Sigmoid colon (tissue), 3 donors: ENCODE measurements at regions not wholly inside any gene's neighbourhood (a gene's known extent, or its start where the extent isn't known, plus 50 kb on each side); places are given as distances from the start of the nearest gene placed in this dataset.

Experiments used
- POLR2A ChIP-seq, 2 donors: fragments of 450-650 bp; IDR thresholded peaks; one replicate each; pipeline ENCODE4 v1.6.1; 2016; ENCODE audit warnings: antibody characterized with exemption in 2 of 2, mild to moderate bottlenecking in 2 of 2, moderate library complexity in 2 of 2
- TF ChIP-seq, protein P1 (sequence below), 4 experiments: fragments of 450-650 bp in 3 of 4; fragments of 200-600 bp in 1 of 4; IDR thresholded peaks; one replicate each; pipeline ENCODE4 v1.5.1; 2016 to 2019; ENCODE audit warnings: antibody characterized with exemption in 4 of 4, mild to moderate bottlenecking in 3 of 4, moderate library complexity in 2 of 4

DNA sequence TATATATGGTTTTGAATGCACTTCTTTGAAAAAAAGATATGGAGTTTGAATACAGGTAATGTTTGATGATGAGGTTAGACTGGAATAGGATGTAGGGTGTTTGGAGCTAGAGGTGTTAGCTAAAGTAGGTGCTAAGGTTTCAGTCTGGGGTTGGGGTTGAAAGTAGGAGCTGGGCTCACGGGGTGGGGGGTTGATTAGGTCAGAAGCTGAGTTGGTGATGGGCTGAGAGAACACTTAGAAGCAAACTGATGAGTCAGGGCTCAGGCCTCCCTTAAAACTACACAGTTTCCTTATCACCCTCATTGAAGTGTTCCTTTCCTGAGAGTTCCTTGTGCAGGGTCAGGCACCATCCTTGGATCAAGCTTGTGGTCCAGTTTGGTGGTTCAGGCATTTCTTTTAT lies 308.8 kb upstream of the ADAMTS16 start:
- TF ChIP-seq, protein P1, sequence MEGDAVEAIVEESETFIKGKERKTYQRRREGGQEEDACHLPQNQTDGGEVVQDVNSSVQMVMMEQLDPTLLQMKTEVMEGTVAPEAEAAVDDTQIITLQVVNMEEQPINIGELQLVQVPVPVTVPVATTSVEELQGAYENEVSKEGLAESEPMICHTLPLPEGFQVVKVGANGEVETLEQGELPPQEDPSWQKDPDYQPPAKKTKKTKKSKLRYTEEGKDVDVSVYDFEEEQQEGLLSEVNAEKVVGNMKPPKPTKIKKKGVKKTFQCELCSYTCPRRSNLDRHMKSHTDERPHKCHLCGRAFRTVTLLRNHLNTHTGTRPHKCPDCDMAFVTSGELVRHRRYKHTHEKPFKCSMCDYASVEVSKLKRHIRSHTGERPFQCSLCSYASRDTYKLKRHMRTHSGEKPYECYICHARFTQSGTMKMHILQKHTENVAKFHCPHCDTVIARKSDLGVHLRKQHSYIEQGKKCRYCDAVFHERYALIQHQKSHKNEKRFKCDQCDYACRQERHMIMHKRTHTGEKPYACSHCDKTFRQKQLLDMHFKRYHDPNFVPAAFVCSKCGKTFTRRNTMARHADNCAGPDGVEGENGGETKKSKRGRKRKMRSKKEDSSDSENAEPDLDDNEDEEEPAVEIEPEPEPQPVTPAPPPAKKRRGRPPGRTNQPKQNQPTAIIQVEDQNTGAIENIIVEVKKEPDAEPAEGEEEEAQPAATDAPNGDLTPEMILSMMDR (IDR thresholded peaks at IDR 0.05): no peak
- no peak for TF ChIP-seq POLR2A (IDR thresholded peaks at IDR 0.05)
